ENCODE measurements at regions not wholly inside any gene's neighbourhood (a gene's known extent, or its start where the extent isn't known, plus 50 kb on each side); places are given as distances from the start of the nearest gene placed in this dataset.
"Not testable (repeated sequence)": the region's sequence is repeated elsewhere in the genome, so short reads cannot be mapped to it uniquely, and the experiment has no call there.

- TF ChIP-seq CTCF, EP300, POLR2A (IDR thresholded peaks at IDR 0.05): not testable (repeated sequence)
These were observed 115.2 kb upstream of the TBX5 start for GRCh38 chr12:114521160-114521559.

Data from tibial nerve (tissue), 4 donors.